GM21390 (cell line): ENCODE measurements at regions not wholly inside any gene's neighbourhood (a gene's known extent, or its start where the extent isn't known, plus 50 kb on each side); places are given as distances from the start of the nearest gene placed in this dataset.

Source experiments
- ATAC-seq: cut with Tn5 transposase; IDR thresholded peaks from one replicate; pipeline ENCODE4 v1.9.1; 2021; ENCODE audit not compliant: unreplicated experiment

GRCh38 chr20:24277196-24277595 is 192.2 kb upstream of the SYNDIG1 start:
- no peak for ATAC-seq

DNA sequence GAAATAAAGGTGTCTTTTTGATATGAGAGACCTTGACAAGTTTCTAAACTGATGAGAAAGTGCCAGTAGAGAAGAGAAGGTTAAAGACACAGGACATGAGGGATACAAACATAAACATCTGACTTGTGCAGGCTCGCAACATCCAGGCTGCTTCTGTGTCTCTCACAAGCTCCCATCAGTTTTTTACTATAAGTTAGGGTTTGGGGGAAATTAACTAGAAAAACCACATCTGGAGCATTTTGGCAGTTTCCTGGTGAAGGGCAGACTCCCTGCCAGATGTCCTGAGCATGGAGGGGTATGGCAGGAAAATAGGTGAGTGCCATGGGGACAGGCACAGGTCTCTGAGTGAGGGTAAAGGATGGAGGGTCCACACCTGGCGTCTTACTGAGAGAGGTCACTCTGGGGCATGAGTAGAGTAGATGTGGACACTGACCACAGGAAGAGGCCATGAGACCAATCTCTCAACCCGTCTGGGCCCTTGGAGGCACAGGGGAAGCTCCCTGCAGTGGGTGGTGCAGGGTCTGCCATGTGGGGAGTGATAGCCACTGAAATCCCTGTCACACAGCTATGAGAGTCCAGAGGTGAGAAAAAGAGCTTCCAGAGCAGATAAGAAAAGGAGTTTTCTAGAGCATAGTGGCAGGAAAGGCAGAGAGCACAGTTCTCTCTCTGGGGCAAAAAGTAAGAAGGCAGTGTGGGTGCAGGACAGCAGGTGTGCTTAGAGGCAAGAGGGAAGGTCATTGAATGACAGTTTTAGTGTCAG is 193.3 kb upstream of the SYNDIG1 start:
- no peak for ATAC-seq

GRCh38 chr20:24273251-24273650 is 196.2 kb upstream of the SYNDIG1 start:
- ATAC-seq = no peak

- no peak for ATAC-seq
Measured at GRCh38 chr20:24261351-24261750, 208.1 kb upstream of the SYNDIG1 start.

GRCh38 chr20:24257171-24257570 is 212.3 kb upstream of the SYNDIG1 start:
- no peak for ATAC-seq

DNA sequence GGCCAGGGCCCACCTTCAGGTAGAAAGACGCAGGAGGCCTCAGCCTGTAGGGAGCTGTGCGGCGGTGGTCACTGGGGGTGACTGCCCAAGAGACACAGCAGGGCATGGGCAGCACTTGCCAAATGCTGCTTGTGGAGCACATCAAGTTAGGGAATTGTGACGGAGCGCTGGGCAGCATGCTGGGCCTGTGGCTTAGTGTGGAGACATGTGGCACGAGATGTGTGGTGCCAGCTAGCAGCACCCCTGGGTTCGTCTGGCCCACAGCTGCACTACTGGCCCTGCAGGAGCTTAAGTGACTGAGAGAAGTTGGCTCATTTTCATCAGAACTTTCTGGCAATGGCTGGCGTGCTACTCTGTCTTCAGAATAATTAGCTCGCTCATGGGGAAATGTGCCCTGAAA is 213.1 kb upstream of the SYNDIG1 start:
- ATAC-seq = no peak

- ATAC-seq = no peak
Measured at GRCh38 chr20:24254480-24254879, 214.9 kb upstream of the SYNDIG1 start.

- no peak for ATAC-seq
Measured at GRCh38 chr20:24253321-24253720, 216.1 kb upstream of the SYNDIG1 start.

- ATAC-seq = no peak
Measured at GRCh38 chr20:24245094-24245493, 224.3 kb upstream of the SYNDIG1 start.

DNA sequence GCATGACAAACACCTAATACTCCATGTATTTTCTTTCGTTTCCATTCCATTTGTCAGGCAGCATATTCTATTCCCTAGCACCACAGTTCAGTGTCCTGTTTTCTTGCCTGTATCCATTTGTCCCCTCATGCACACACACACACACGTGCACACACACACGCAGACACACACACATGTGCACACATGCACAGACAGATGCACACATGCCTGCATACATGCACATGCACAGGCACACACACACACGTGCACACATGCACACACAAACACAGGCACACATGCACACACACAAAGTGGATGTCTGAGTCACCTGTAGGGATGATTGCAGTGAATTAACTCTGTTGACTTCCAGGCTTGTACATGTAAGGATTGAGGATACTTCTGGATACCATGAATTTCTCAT is 226.7 kb upstream of the SYNDIG1 start:
- no peak for ATAC-seq

DNA sequence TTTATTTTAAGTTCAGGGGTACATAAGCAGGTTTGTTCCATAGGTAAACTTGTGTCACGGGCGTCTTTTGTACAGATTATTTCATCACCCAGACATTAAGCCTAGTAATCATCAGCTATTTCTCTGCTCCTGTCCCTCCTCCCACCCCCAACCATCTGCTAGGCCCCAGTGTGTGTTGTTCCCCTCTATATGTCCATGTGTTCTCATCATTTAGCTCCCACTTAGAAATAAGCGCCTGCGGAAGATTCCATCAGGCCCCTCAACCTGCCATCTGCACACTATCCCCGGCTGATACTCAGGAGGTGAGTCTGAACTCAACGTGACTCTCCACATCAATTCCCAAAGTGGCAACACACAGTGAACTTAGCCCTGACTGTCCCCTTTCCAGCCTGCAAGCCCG is 228.0 kb upstream of the SYNDIG1 start:
- ATAC-seq = no peak

DNA sequence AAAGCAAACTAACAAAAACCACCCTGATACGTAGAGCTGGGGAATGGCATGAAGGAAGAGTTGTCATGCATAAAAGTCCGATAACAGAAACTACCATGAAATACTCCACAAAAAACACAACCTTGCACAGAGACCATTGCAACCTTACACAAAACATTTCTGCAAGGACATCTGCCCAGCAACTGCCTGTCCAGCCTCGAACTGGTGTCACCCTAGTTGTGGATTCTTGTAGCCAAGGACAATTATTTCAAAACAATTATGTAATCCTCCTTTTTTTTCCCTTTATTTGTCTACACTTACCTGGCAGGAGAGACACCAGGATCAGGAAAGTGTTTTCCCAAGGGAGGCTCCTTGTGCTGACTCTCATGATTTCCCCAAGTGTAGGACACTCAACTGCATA is 232.5 kb upstream of the SYNDIG1 start:
- no peak for ATAC-seq

DNA sequence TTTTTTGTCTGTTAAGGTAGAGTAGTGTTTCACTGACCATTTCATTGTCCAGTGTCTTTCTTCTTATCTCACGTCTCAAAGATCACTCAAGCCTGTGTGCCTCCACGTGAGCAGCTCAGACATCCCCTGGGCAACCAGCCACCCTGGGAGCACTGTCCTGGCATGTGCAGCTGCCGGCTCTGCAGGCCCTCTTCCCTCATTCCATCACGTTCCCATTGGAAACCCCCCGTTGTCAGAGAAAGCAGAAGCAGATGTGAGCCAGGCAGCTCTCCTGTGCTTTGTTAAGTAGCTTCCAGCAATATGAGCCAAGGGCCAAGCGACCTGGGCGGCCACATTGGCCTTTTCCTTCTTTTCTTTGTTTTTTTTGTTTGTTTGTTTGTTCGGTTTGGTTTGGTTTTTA is 233.2 kb upstream of the SYNDIG1 start:
- ATAC-seq = no peak

- no peak for ATAC-seq
Measured at GRCh38 chr20:24235296-24236175, 233.9 kb upstream of the SYNDIG1 start.

- ATAC-seq = no peak
Measured at GRCh38 chr20:24227600-24227999, 239.0 kb upstream of the GGTLC1 start.

GRCh38 chr20:24212494-24212893 is 223.9 kb upstream of the GGTLC1 start:
- ATAC-seq = no peak

- no peak for ATAC-seq
Measured at GRCh38 chr20:24211972-24212371, 223.4 kb upstream of the GGTLC1 start.

GRCh38 chr20:24210356-24210755 is 221.8 kb upstream of the GGTLC1 start:
- no peak for ATAC-seq

DNA sequence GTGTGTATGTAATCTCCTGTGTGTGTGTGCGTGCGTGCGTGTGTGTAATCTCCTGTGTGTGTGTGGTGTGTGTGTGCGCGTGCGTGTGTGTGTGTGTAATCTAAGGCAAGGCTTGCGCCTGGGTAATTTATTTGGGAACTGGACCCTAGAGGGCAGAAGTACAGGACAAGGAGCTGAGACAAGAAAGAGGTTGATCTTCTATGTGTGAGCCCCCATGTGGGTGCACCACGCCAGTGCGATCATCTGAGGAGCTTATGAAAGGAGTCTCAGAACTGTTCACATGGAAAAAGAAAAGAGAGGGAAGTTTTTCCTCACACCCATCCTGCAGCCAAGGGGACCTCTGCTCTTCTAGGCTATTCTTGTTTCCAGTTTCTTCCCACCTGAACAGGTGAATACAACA is 220.1 kb upstream of the GGTLC1 start:
- no peak for ATAC-seq

- ATAC-seq = no peak
Measured at GRCh38 chr20:24207803-24208300, 219.3 kb upstream of the GGTLC1 start.

DNA sequence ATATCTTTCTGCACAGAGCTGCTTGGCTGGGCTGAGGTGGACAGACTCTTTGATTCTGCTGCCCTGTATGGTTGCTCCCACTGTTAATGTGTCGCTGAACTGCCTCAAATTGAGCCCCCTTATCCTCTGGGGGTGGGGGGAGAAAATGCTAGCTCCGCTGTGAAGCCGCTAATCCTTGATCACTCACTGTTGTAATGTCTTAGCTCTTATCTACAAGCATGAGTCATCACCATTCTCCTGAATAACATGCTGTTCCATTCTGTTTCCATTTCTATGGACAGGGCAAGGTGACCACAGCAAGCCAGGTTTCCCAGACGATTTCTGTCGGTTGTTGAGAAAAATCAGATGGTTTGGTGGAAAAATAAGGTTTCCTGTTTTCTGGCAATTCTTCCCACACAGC is 218.4 kb upstream of the GGTLC1 start:
- ATAC-seq = no peak

GRCh38 chr20:24203526-24204183 is 215.1 kb upstream of the GGTLC1 start:
- ATAC-seq = no peak
